Adipocyte (in vitro differentiated cells): ENCODE measurements at regions not wholly inside any gene's neighbourhood (a gene's known extent, or its start where the extent isn't known, plus 50 kb on each side); places are given as distances from the start of the nearest gene placed in this dataset.

ENCODE experiments used
- DNase-seq: peaks from one replicate; pipeline ENCODE4 v3.0.0-alpha.2; 2015; ENCODE audit warnings: low read depth
- H3K27me3 ChIP-seq: replicated peaks from 2 replicates; pipeline ENCODE4 v1.7.0; 2013; ENCODE audit warnings: mild to moderate bottlenecking, low read length, moderate library complexity; ENCODE audit not compliant: control insufficient read depth, insufficient read depth
- H3K36me3 ChIP-seq: 2 replicates; pipeline ENCODE4 v1.7.0; 2013; ENCODE audit warnings: low read length, mild to moderate bottlenecking, moderate library complexity; ENCODE audit not compliant: control insufficient read depth, insufficient read depth, severe bottlenecking
- H3K4me1 ChIP-seq: 2 replicates; pipeline ENCODE4 v1.7.0; 2013; ENCODE audit warnings: mild to moderate bottlenecking, low read length, moderate library complexity; ENCODE audit not compliant: control insufficient read depth, insufficient read depth
- H3K4me3 ChIP-seq: 2 replicates; pipeline ENCODE4 v1.7.0; 2013; ENCODE audit warnings: mild to moderate bottlenecking, low read length, moderate library complexity
- H3K9ac ChIP-seq: 2 replicates; pipeline ENCODE4 v1.7.0; 2013; ENCODE audit warnings: mild to moderate bottlenecking, low read length, moderate library complexity
- H3K9me3 ChIP-seq: 2 replicates; pipeline ENCODE4 v1.7.0; 2013; ENCODE audit warnings: mild to moderate bottlenecking, low read length, moderate library complexity; ENCODE audit not compliant: control insufficient read depth

GRCh38 chr22:48528221-48528915 lies 1299.3 kb downstream of the BRD1 start:
- no peak overlapping the region for H3K4me3 ChIP-seq
- H3K36me3 ChIP-seq, result no peaks in the 10 kb centered on the region
- H3K4me1 ChIP-seq, result no peaks in the 10 kb centered on the region
- H3K9me3 ChIP-seq, result no peaks in the 10 kb centered on the region
- H3K27me3 ChIP-seq, result no peaks in the 10 kb centered on the region
- DNase-seq, result no peak
- H3K9ac ChIP-seq, result no peak overlapping the region

DNA sequence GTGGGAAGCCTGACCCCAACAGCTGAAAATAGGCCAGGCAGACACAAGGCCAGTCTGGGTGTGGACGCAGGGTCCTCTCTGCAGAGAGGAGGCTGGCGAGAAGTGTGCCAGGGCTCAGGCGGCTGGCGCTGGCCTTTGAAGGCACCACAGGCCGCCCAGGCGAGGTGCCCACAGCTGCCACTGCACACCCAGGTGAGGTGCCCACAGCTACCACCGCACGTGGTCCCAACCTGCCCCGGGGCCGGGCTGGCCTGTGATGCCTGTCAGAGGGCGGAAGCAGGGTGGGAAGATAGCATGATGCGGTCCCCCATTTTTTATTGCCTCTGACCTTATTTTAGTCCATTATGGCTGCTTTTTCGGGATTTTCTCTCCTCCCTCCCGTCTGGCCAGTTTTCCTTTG lies 1303.9 kb downstream of the BRD1 start:
- H3K27me3 ChIP-seq, result no peaks in the 10 kb centered on the region
- H3K9ac ChIP-seq, result no peak overlapping the region
- no peak for DNase-seq
- no peak overlapping the region for H3K4me3 ChIP-seq
- no peaks in the 10 kb centered on the region for H3K4me1 ChIP-seq
- no peaks in the 10 kb centered on the region for H3K9me3 ChIP-seq
- H3K36me3 ChIP-seq, result no peaks in the 10 kb centered on the region

DNA sequence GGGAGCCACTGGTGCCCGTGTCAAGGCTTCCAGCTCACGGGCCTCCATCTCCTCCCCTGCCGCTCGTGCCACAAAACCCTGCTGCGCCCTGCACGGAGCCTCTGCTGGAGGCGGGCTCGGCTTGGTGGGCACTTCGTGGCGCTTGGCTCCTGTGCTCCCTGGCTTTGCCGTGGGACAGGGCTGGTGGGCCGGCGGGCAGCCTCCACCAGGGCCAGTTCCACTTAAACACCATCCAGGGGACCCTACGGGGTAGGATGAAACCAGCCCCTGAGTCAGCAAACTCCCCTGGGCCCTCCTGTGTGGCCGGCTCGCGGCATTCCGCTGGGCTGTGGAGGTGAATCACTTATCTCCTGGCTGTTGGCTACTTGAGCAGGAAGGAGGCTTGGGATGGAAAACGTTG lies 1304.6 kb downstream of the BRD1 start:
- no peaks in the 10 kb centered on the region for H3K27me3 ChIP-seq
- H3K9me3 ChIP-seq, result no peaks in the 10 kb centered on the region
- H3K36me3 ChIP-seq, result no peaks in the 10 kb centered on the region

GRCh38 chr22:48522271-48522670 lies 1305.4 kb downstream of the BRD1 start:
- Histone ChIP-seq H3K27me3 (no peaks in the 10 kb centered on the region), H3K9ac (no peak overlapping the region), H3K9me3 (no peaks in the 10 kb centered on the region), H3K4me1 (no peaks in the 10 kb centered on the region), H3K36me3 (no peaks in the 10 kb centered on the region), H3K4me3 (no peak overlapping the region)
- DNase-seq, result no peak

More for the DNA sequence above, 1304.6 kb downstream of the BRD1 start:
- Histone ChIP-seq H3K9ac (no peak overlapping the region), H3K4me3 (no peak overlapping the region), H3K4me1 (no peaks in the 10 kb centered on the region)
- DNase-seq, result no peak

GRCh38 chr22:48520884-48521588 lies 1306.6 kb downstream of the BRD1 start:
- no peak overlapping the region for H3K9ac ChIP-seq
- DNase-seq, result no peak
- H3K4me3 ChIP-seq, result no peak overlapping the region

DNA sequence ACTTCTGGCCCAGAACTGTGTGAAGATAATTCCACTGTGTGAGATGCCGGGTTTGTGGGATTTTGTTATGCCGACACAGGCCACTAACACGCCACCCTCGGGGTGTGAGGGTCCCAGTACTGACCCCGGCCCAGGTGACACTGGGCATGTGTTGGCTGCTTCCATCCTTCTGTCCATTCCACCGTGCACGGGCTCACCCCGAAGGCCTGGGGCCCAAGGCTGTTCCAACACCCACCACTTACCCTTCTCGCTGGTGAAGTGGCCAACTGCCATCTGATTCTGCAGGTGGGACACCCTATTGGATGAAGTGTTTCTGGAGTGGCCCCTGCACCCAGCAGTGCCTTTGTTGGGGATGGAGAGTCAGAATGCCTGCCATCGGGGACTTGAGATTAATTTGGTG lies 1307.5 kb downstream of the BRD1 start:
- Histone ChIP-seq H3K27me3 (no peaks in the 10 kb centered on the region), H3K36me3 (no peaks in the 10 kb centered on the region), H3K4me3 (no peak overlapping the region), H3K9me3 (no peaks in the 10 kb centered on the region), H3K4me1 (no peaks in the 10 kb centered on the region), H3K9ac (no peak overlapping the region)
- no peak for DNase-seq

More at GRCh38 chr22:48520884-48521588, 1306.6 kb downstream of the BRD1 start:
- H3K9me3 ChIP-seq, result no peaks in the 10 kb centered on the region
- H3K4me1 ChIP-seq, result no peaks in the 10 kb centered on the region
- H3K27me3 ChIP-seq, result no peaks in the 10 kb centered on the region
- H3K36me3 ChIP-seq, result no peaks in the 10 kb centered on the region

GRCh38 chr22:48517039-48518030 lies 1310.3 kb downstream of the BRD1 start:
- Histone ChIP-seq H3K4me1 (no peaks in the 10 kb centered on the region), H3K4me3 (no peak overlapping the region), H3K9me3 (no peaks in the 10 kb centered on the region), H3K36me3 (no peaks in the 10 kb centered on the region), H3K27me3 (no peaks in the 10 kb centered on the region), H3K9ac (no peak overlapping the region)
- no peak for DNase-seq

GRCh38 chr22:48516571-48516970 lies 1311.1 kb downstream of the BRD1 start:
- Histone ChIP-seq H3K4me3 (no peak overlapping the region), H3K9me3 (no peaks in the 10 kb centered on the region), H3K9ac (no peak overlapping the region), H3K36me3 (no peaks in the 10 kb centered on the region), H3K27me3 (no peaks in the 10 kb centered on the region), H3K4me1 (no peaks in the 10 kb centered on the region)
- DNase-seq, result no peak

GRCh38 chr22:48515571-48516200 lies 1312.0 kb downstream of the BRD1 start:
- H3K36me3 ChIP-seq, result no peaks in the 10 kb centered on the region
- no peaks in the 10 kb centered on the region for H3K4me1 ChIP-seq
- no peak for DNase-seq
- no peak overlapping the region for H3K9ac ChIP-seq
- H3K4me3 ChIP-seq, result no peak overlapping the region
- no peaks in the 10 kb centered on the region for H3K9me3 ChIP-seq
- no peaks in the 10 kb centered on the region for H3K27me3 ChIP-seq

- Histone ChIP-seq H3K9ac (no peak overlapping the region), H3K36me3 (no peaks in the 10 kb centered on the region), H3K4me3 (no peak overlapping the region), H3K4me1 (no peaks in the 10 kb centered on the region), H3K27me3 (peaks cover 3% of the 10 kb centered on the region), H3K9me3 (no peaks in the 10 kb centered on the region)
- DNase-seq, result no peak
Observed at GRCh38 chr22:48513929-48514328, 1313.7 kb downstream of the BRD1 start.

DNA sequence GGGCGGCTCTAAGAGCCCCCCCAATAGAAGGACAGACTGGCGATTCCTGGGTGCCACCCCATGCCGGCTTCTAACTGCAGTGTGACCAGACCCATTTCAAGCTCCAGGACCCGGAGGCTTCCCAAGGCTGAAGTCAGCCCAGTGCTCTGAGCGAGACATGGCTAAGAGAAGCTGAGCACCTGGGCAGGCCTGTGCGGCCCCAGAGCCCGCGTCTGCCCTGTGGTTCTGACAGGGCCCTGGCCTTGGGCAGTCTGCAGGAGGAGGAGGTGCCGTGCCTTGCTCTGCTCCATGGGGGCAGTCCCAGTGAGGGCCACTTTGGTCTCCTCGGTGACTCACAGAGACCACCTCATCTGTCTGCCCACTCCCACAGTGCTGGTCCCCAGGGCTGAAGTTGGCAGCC lies 1314.2 kb downstream of the BRD1 start:
- H3K9ac ChIP-seq, result no peak overlapping the region
- no peak overlapping the region for H3K4me3 ChIP-seq
- peaks cover 5% of the 10 kb centered on the region for H3K27me3 ChIP-seq
- no peaks in the 10 kb centered on the region for H3K36me3 ChIP-seq
- H3K9me3 ChIP-seq, result no peaks in the 10 kb centered on the region
- H3K4me1 ChIP-seq, result no peaks in the 10 kb centered on the region
- DNase-seq, result no peak
